SJSA1 (cell line): ENCODE measurements at regions not wholly inside any gene's neighbourhood (a gene's known extent, or its start where the extent isn't known, plus 50 kb on each side); places are given as distances from the start of the nearest gene placed in this dataset.
"Not testable (repeated sequence)": the region's sequence is repeated elsewhere in the genome, so short reads cannot be mapped to it uniquely, and the experiment has no call there.

Experiments used
- DNase-seq, 2 experiments: peaks; one replicate each; pipeline ENCODE4 v3.0.0-alpha.2; 2015 to 2020; ENCODE audit warnings: low spot score in 2 of 2, low read depth in 1 of 2
- H3K27ac ChIP-seq: fragments of 250-450 bp; sonication (Bioruptor Pico); 2 replicates; pipeline ENCODE4 v1.5.1; 2020; ENCODE audit warnings: mild to moderate bottlenecking, moderate library complexity
- H3K27me3 ChIP-seq: fragments of 250-450 bp; sonication (Bioruptor Pico); replicated peaks from 2 replicates; pipeline ENCODE4 v1.5.1; 2020; ENCODE audit warnings: mild to moderate bottlenecking, moderate library complexity
- H3K36me3 ChIP-seq: fragments of 250-450 bp; sonication (Bioruptor Pico); 2 replicates; pipeline ENCODE4 v1.5.1; 2020; ENCODE audit warnings: mild to moderate bottlenecking
- H3K4me1 ChIP-seq: fragments of 250-450 bp; sonication (Bioruptor Pico); replicated peaks from 2 replicates; pipeline ENCODE4 v1.6.1; 2021; ENCODE audit warnings: mild to moderate bottlenecking
- H3K4me3 ChIP-seq: fragments of 250-450 bp; sonication (Bioruptor Pico); 2 replicates; pipeline ENCODE4 v1.5.1; 2020; ENCODE audit warnings: mild to moderate bottlenecking
- H3K9me3 ChIP-seq: fragments of 250-450 bp; sonication (Bioruptor Pico); replicated peaks from 2 replicates; pipeline ENCODE4 v1.5.1; 2020; ENCODE audit warnings: mild to moderate bottlenecking

- Histone ChIP-seq H3K27ac (no peak overlapping the region), H3K9me3 (no peaks in the 10 kb centered on the region), H3K4me3 (no peak overlapping the region), H3K36me3 (no peaks in the 10 kb centered on the region), H3K4me1 (no peaks in the 10 kb centered on the region), H3K27me3 (no peaks in the 10 kb centered on the region)
- no peak for DNase-seq
Observed at GRCh38 chr2:126979039-126980003, 80.6 kb downstream of the TEX51 start.

GRCh38 chr2:126981476-126981875 is 82.8 kb downstream of the TEX51 start:
- DNase-seq = no peak
- no peak overlapping the region for H3K4me3 ChIP-seq
- peaks cover 11% of the 10 kb centered on the region for H3K27me3 ChIP-seq
- H3K9me3 ChIP-seq = 0 out of 2 replicates have a peak, but pooled peaks cover 2% of the 10 kb centered on the region
- no peaks in the 10 kb centered on the region for H3K4me1 ChIP-seq
- H3K27ac ChIP-seq = no peak overlapping the region
- H3K36me3 ChIP-seq = no peaks in the 10 kb centered on the region

- Histone ChIP-seq H3K27ac (no peak overlapping the region), H3K4me3 (no peak overlapping the region), H3K4me1 (no peaks in the 10 kb centered on the region), H3K36me3 (no peaks in the 10 kb centered on the region), H3K9me3 (0 out of 2 replicates have a peak, but pooled peaks cover 2% of the 10 kb centered on the region), H3K27me3 (peaks cover 16% of the 10 kb centered on the region)
- no peak for DNase-seq
Observed at GRCh38 chr2:126982935-126983334, 84.2 kb downstream of the TEX51 start.

GRCh38 chr2:126986631-126987187 is 88.0 kb downstream of the TEX51 start:
- Histone ChIP-seq H3K4me3 (no peak overlapping the region), H3K4me1 (no peaks in the 10 kb centered on the region), H3K27me3 (peaks cover 20% of the 10 kb centered on the region), H3K9me3 (0 out of 2 replicates have a peak, but pooled peaks cover 2% of the 10 kb centered on the region), H3K27ac (no peak overlapping the region), H3K36me3 (no peaks in the 10 kb centered on the region)
- no peak for DNase-seq

- Histone ChIP-seq H3K4me3 (no peak overlapping the region), H3K9me3 (0 out of 2 replicates have a peak, but pooled peaks cover 2% of the 10 kb centered on the region), H3K27me3 (peaks cover 20% of the 10 kb centered on the region), H3K36me3 (no peaks in the 10 kb centered on the region), H3K27ac (no peak overlapping the region), H3K4me1 (no peaks in the 10 kb centered on the region)
- no peak for DNase-seq
Observed at GRCh38 chr2:126988482-126988881, 89.8 kb downstream of the TEX51 start.

- H3K9me3 ChIP-seq, H3K4me3 ChIP-seq, H3K36me3 ChIP-seq, H3K27ac ChIP-seq, H3K4me1 ChIP-seq, DNase-seq: not testable (repeated sequence)
- peaks cover 20% of the 10 kb centered on the region for H3K27me3 ChIP-seq
Observed at GRCh38 chr2:126989064-126989463, 90.4 kb downstream of the TEX51 start.

GRCh38 chr2:126990200-126990599 is 91.5 kb downstream of the TEX51 start:
- no peaks in the 10 kb centered on the region for H3K36me3 ChIP-seq
- no peak for DNase-seq
- no peak overlapping the region for H3K27ac ChIP-seq
- no peaks in the 10 kb centered on the region for H3K4me1 ChIP-seq
- H3K4me3 ChIP-seq = no peak overlapping the region
- peaks cover 20% of the 10 kb centered on the region for H3K27me3 ChIP-seq
- 0 out of 2 replicates have a peak, but pooled peaks cover 2% of the 10 kb centered on the region for H3K9me3 ChIP-seq

GRCh38 chr2:126990605-126991532 is 92.2 kb downstream of the TEX51 start:
- no peak for DNase-seq
- Histone ChIP-seq H3K36me3 (no peaks in the 10 kb centered on the region), H3K9me3 (no peaks in the 10 kb centered on the region), H3K4me1 (no peaks in the 10 kb centered on the region), H3K4me3 (no peak overlapping the region), H3K27ac (no peak overlapping the region), H3K27me3 (peaks cover 15% of the 10 kb centered on the region)

- no peaks in the 10 kb centered on the region for H3K4me1 ChIP-seq
- no peaks in the 10 kb centered on the region for H3K9me3 ChIP-seq
- H3K4me3 ChIP-seq = no peak overlapping the region
- H3K27ac ChIP-seq = no peak overlapping the region
- H3K36me3 ChIP-seq = no peaks in the 10 kb centered on the region
- DNase-seq = no peak
- peaks cover 4% of the 10 kb centered on the region; the same call in 1 of the 2 replicates for H3K27me3 ChIP-seq
Observed at GRCh38 chr2:126994340-126994777, 95.7 kb downstream of the TEX51 start.

GRCh38 chr2:126995621-126996377 is 97.1 kb downstream of the TEX51 start:
- DNase-seq = no peak
- Histone ChIP-seq H3K36me3 (no peaks in the 10 kb centered on the region), H3K9me3 (no peaks in the 10 kb centered on the region), H3K27ac (no peak overlapping the region), H3K4me1 (0 out of 2 replicates have a peak, but pooled peaks cover 2% of the 10 kb centered on the region), H3K27me3 (no peaks in the 10 kb centered on the region), H3K4me3 (no peak overlapping the region)

- Histone ChIP-seq H3K27ac (no peak overlapping the region), H3K27me3 (no peaks in the 10 kb centered on the region), H3K9me3 (no peaks in the 10 kb centered on the region), H3K4me1 (0 out of 2 replicates have a peak, but pooled peaks cover 3% of the 10 kb centered on the region), H3K36me3 (no peaks in the 10 kb centered on the region), H3K4me3 (no peak overlapping the region)
- DNase-seq = no peak
Observed at GRCh38 chr2:126996378-126996699, 97.6 kb downstream of the TEX51 start.
